Bone marrow (tissue), 2 donors: ENCODE measurements at regions not wholly inside any gene's neighbourhood (a gene's known extent, or its start where the extent isn't known, plus 50 kb on each side); places are given as distances from the start of the nearest gene placed in this dataset.

Source experiments
- DNase-seq, 2 donors: peaks; one replicate each; lab custom pipeline; 2025; lab: John Stamatoyannopoulos, UW

- no peak for DNase-seq
Observed at GRCh38 chr14:97266653-97267052, 469.5 kb downstream of the VRK1 start.

- DNase-seq = no peak
Observed at GRCh38 chr14:97267509-97267908, 470.3 kb downstream of the VRK1 start.

- no peak for DNase-seq
Observed at GRCh38 chr14:97268097-97268496, 470.9 kb downstream of the VRK1 start.

GRCh38 chr14:97270308-97270707 lies 473.1 kb downstream of the VRK1 start:
- no peak for DNase-seq

- no peak for DNase-seq
Observed at GRCh38 chr14:97271451-97271960, 474.3 kb downstream of the VRK1 start.

GRCh38 chr14:97273540-97273939 lies 476.4 kb downstream of the VRK1 start:
- DNase-seq = no peak

GRCh38 chr14:97274626-97275025 lies 477.4 kb downstream of the VRK1 start:
- DNase-seq = no peak

GRCh38 chr14:97275276-97275675 lies 478.1 kb downstream of the VRK1 start:
- DNase-seq = no peak

GRCh38 chr14:97276573-97276972 lies 479.4 kb downstream of the VRK1 start:
- no peak for DNase-seq

- no peak for DNase-seq
Observed at GRCh38 chr14:97277711-97278110, 480.5 kb downstream of the VRK1 start.

- no peak for DNase-seq
Observed at GRCh38 chr14:97280526-97280925, 483.3 kb downstream of the VRK1 start.

- DNase-seq = no peak
Observed at GRCh38 chr14:97281741-97282140, 484.6 kb downstream of the VRK1 start.

GRCh38 chr14:97282210-97283004 lies 485.2 kb downstream of the VRK1 start:
- no peak for DNase-seq

- no peak for DNase-seq
Observed at GRCh38 chr14:97283005-97283403, 485.8 kb downstream of the VRK1 start.

- no peak for DNase-seq
Observed at GRCh38 chr14:97283426-97283825, 486.2 kb downstream of the VRK1 start.

- no peak for DNase-seq
Observed at GRCh38 chr14:97283841-97284240, 486.7 kb downstream of the VRK1 start.

GRCh38 chr14:97287956-97288355 lies 490.8 kb downstream of the VRK1 start:
- DNase-seq = no peak

- DNase-seq = no peak
Observed at GRCh38 chr14:97290065-97290464, 492.9 kb downstream of the VRK1 start.

- no peak for DNase-seq
Observed at GRCh38 chr14:97290977-97291376, 493.8 kb downstream of the VRK1 start.

- DNase-seq = no peak
Observed at GRCh38 chr14:97293659-97294058, 496.5 kb downstream of the VRK1 start.

GRCh38 chr14:97295108-97295710 lies 498.0 kb downstream of the VRK1 start:
- no peak for DNase-seq

- no peak for DNase-seq
Observed at GRCh38 chr14:97296176-97296575, 499.0 kb downstream of the VRK1 start.

GRCh38 chr14:97297100-97297499 lies 499.9 kb downstream of the VRK1 start:
- DNase-seq = no peak

GRCh38 chr14:97298331-97298730 lies 501.1 kb downstream of the VRK1 start:
- DNase-seq = no peak
